ENCODE measurements at regions not wholly inside any gene's neighbourhood (a gene's known extent, or its start where the extent isn't known, plus 50 kb on each side); places are given as distances from the start of the nearest gene placed in this dataset.

GRCh38 chr5:2496891-2497290 lies 254.6 kb downstream of the IRX2 start:
- no peak overlapping the region for H3K27ac ChIP-seq
- TF ChIP-seq CTCF (IDR thresholded peaks at IDR 0.05) (no peak), ZFX (IDR thresholded peaks at IDR 0.05; ENCODE audit: borderline replicate concordance) (no peak)

- TF ChIP-seq ZFX (IDR thresholded peaks at IDR 0.05; ENCODE audit: borderline replicate concordance) (no peak), CTCF (IDR thresholded peaks at IDR 0.05) (no peak)
- H3K27ac ChIP-seq: no peak overlapping the region
Observed at GRCh38 chr5:2496126-2496525, 255.4 kb downstream of the IRX2 start.

- H3K27ac ChIP-seq: no peak overlapping the region
Observed at GRCh38 chr5:2493356-2493755, 258.1 kb downstream of the IRX2 start.

GRCh38 chr5:2492476-2492875 lies 259.0 kb downstream of the IRX2 start:
- H3K27ac ChIP-seq: no peak overlapping the region
- TF ChIP-seq CTCF (IDR thresholded peaks at IDR 0.05) (no peak), ZFX (IDR thresholded peaks at IDR 0.05; ENCODE audit: borderline replicate concordance) (no peak)

More at GRCh38 chr5:2493356-2493755, 258.1 kb downstream of the IRX2 start:
- no peak for TF ChIP-seq CTCF (IDR thresholded peaks at IDR 0.05)
- TF ChIP-seq ZFX (IDR thresholded peaks at IDR 0.05; ENCODE audit: borderline replicate concordance): no peak

- no peak overlapping the region for H3K27ac ChIP-seq
- no peak for TF ChIP-seq CTCF (IDR thresholded peaks at IDR 0.05)
- no peak for TF ChIP-seq ZFX (IDR thresholded peaks at IDR 0.05; ENCODE audit: borderline replicate concordance)
Observed at GRCh38 chr5:2491846-2492245, 259.6 kb downstream of the IRX2 start.

- TF ChIP-seq CTCF (IDR thresholded peaks at IDR 0.05): no peak
- TF ChIP-seq ZFX (IDR thresholded peaks at IDR 0.05; ENCODE audit: borderline replicate concordance): no peak
- no peak overlapping the region for H3K27ac ChIP-seq
Observed at GRCh38 chr5:2489306-2489705, 262.2 kb downstream of the IRX2 start.

- H3K27ac ChIP-seq: no peak overlapping the region
- TF ChIP-seq ZFX (IDR thresholded peaks at IDR 0.05; ENCODE audit: borderline replicate concordance): no peak
- no peak for TF ChIP-seq CTCF (IDR thresholded peaks at IDR 0.05)
Observed at GRCh38 chr5:2488593-2488992, 262.9 kb downstream of the IRX2 start.
